WTC11 (cell line): ENCODE measurements at regions not wholly inside any gene's neighbourhood (a gene's known extent, or its start where the extent isn't known, plus 50 kb on each side); places are given as distances from the start of the nearest gene placed in this dataset.

ENCODE experiments used
- ATAC-seq: fragments of 200-7000 bp; cut with Tn5 transposase; 2 replicates; pipeline ENCODE4 v1.10.0; 2021; ENCODE audit warnings: mild to moderate bottlenecking, moderate library complexity
- CTCF ChIA-PET: fragments of 300-600 bp; sonication (Branson Sonifier 250); formaldehyde crosslinking; loops from one replicate; lab custom pipeline; 2021; ENCODE audit warnings: antibody characterized with exemption; lab: Charles Lee
- POLR2A ChIA-PET: fragments of 350-600 bp; sonication (Branson Sonifier 250); formaldehyde crosslinking; loops from one replicate; lab custom pipeline; 2021; ENCODE audit warnings: antibody characterized with exemption; lab: Charles Lee
- DNase-seq: peaks from one replicate; pipeline ENCODE4 v3.0.0; 2021; ENCODE audit warnings: low spot score
- H3K27ac Mint-ChIP-seq: 2 replicates; pipeline ENCODE4 v1.8.0; 2021; ENCODE audit warnings: mixed read lengths
- H3K27me3 Mint-ChIP-seq: 2 replicates; pipeline ENCODE4 v1.8.0; 2021; ENCODE audit warnings: low read depth, mild to moderate bottlenecking, moderate library complexity, mixed read lengths
- H3K36me3 Mint-ChIP-seq: 2 replicates; pipeline ENCODE4 v1.8.0; 2021; ENCODE audit warnings: mixed read lengths
- H3K4me1 Mint-ChIP-seq: 2 replicates; pipeline ENCODE4 v1.8.0; 2022; ENCODE audit warnings: mixed read lengths
- H3K4me3 Mint-ChIP-seq: 2 replicates; pipeline ENCODE4 v1.8.0; 2021; ENCODE audit warnings: mild to moderate bottlenecking, moderate library complexity, mixed read lengths
- H3K9me3 Mint-ChIP-seq: 2 replicates; pipeline ENCODE4 v1.8.0; 2021; ENCODE audit warnings: mixed read lengths
- AR ChIP-seq: fragments of 250-450 bp; sonication (Bioruptor Pico); IDR thresholded peaks from 2 replicates; pipeline ENCODE4 v1.9.0; 2021; ENCODE audit warnings: mild to moderate bottlenecking
- ATF2 ChIP-seq: sonication (generic); formaldehyde crosslinking; IDR thresholded peaks from 2 replicates; pipeline ENCODE4 v1.8.1; 2022; ENCODE audit warnings: low read depth, missing genetic modification reagents, borderline replicate concordance
- ATF3 ChIP-seq: sonication (generic); formaldehyde crosslinking; conservative IDR thresholded peaks from 2 replicates; pipeline ENCODE4 v1.8.1; 2022; ENCODE audit warnings: mild to moderate bottlenecking, missing genetic modification reagents
- E2F4 ChIP-seq: sonication (generic); formaldehyde crosslinking; IDR thresholded peaks from 2 replicates; pipeline ENCODE4 v1.8.1; 2022; ENCODE audit warnings: low read depth, mild to moderate bottlenecking, moderate library complexity, missing genetic modification reagents, borderline replicate concordance
- FOXP4 ChIP-seq: sonication (generic); formaldehyde crosslinking; IDR thresholded peaks from 2 replicates; pipeline ENCODE4 v1.8.0; 2022; ENCODE audit warnings: mild to moderate bottlenecking, missing genetic modification reagents
- GRHL2 ChIP-seq: fragments of 250-450 bp; sonication (Bioruptor Pico); IDR thresholded peaks from 2 replicates; pipeline ENCODE4 v1.8.0; 2022; ENCODE audit warnings: mild to moderate bottlenecking, moderate library complexity; ENCODE audit not compliant: insufficient replicate concordance, severe bottlenecking
- GTF2I ChIP-seq: fragments of 250-450 bp; sonication (Bioruptor Pico); conservative IDR thresholded peaks from 2 replicates; pipeline ENCODE4 v1.4.0; 2021; ENCODE audit warnings: mild to moderate bottlenecking
- HMGA2 ChIP-seq: fragments of 250-450 bp; sonication (Bioruptor Pico); IDR thresholded peaks from 2 replicates; pipeline ENCODE4 v1.4.0; 2021; ENCODE audit warnings: mild to moderate bottlenecking, moderate library complexity
- HMGXB4 ChIP-seq: sonication (generic); formaldehyde crosslinking; IDR thresholded peaks from 2 replicates; pipeline ENCODE4 v1.8.1; 2023; ENCODE audit warnings: mild to moderate bottlenecking, moderate library complexity, missing genetic modification reagents
- IRF1 ChIP-seq: sonication (generic); formaldehyde crosslinking; IDR thresholded peaks from 2 replicates; pipeline ENCODE4 v1.8.0; 2023; ENCODE audit warnings: missing genetic modification reagents
- JAZF1 ChIP-seq: fragments of 250-450 bp; sonication (Bioruptor Pico); IDR thresholded peaks from 2 replicates; pipeline ENCODE4 v1.9.0; 2021; ENCODE audit warnings: moderate library complexity, mild to moderate bottlenecking, inconsistent platforms
- NFATC4 ChIP-seq: fragments of 250-450 bp; sonication (Bioruptor Pico); IDR thresholded peaks from 2 replicates; pipeline ENCODE4 v1.9.0; 2021; ENCODE audit warnings: mild to moderate bottlenecking
- SMAD4 ChIP-seq: sonication (generic); formaldehyde crosslinking; IDR thresholded peaks from 2 replicates; pipeline ENCODE4 v1.8.0; 2022; ENCODE audit warnings: mild to moderate bottlenecking, missing genetic modification reagents
- SP1 ChIP-seq: sonication (generic); formaldehyde crosslinking; conservative IDR thresholded peaks from 2 replicates; pipeline ENCODE4 v1.8.1; 2022; ENCODE audit warnings: missing genetic modification reagents
- TCF7 ChIP-seq: sonication (generic); formaldehyde crosslinking; IDR thresholded peaks from 2 replicates; pipeline ENCODE4 v1.8.0; 2022; ENCODE audit warnings: mild to moderate bottlenecking, low read depth, missing genetic modification reagents, moderate library complexity
- TP53 ChIP-seq: sonication (generic); formaldehyde crosslinking; IDR thresholded peaks from 2 replicates; pipeline ENCODE4 v1.8.1; 2023; ENCODE audit warnings: mild to moderate bottlenecking, missing genetic modification reagents
- ZNF219 ChIP-seq: sonication (generic); formaldehyde crosslinking; IDR thresholded peaks from 2 replicates; pipeline ENCODE4 v1.8.0; 2023; ENCODE audit warnings: missing genetic modification reagents, mild to moderate bottlenecking, borderline replicate concordance
- ZNF425 ChIP-seq: fragments of 250-450 bp; sonication (Bioruptor Pico); conservative IDR thresholded peaks from 2 replicates; pipeline ENCODE4 v1.9.0; 2021; ENCODE audit warnings: mild to moderate bottlenecking
- ZNF512 ChIP-seq: sonication (generic); formaldehyde crosslinking; IDR thresholded peaks from 2 replicates; pipeline ENCODE4 v1.8.1; 2022; ENCODE audit warnings: missing genetic modification reagents, borderline replicate concordance

- Mint-ChIP-seq H3K27me3 (no peaks in the 10 kb centered on the region; the same call in 1 of the 2 replicates), H3K36me3 (peaks cover 4% of the 10 kb centered on the region; the same call in 1 of the 2 replicates), H3K9me3 (peaks cover 10% of the 10 kb centered on the region), H3K27ac (no peak overlapping the region), H3K4me1 (peaks cover 7% of the 10 kb centered on the region), H3K4me3 (no peak overlapping the region)
- TF ChIP-seq ATF3 (CRISPR knock-in tag) (no peak), ZNF512 (CRISPR knock-in tag) (no peak), SMAD4 (CRISPR knock-in tag) (no peak), NFATC4 (CRISPR knock-in tag) (no peak), FOXP4 (CRISPR knock-in tag) (no peak), ZNF425 (CRISPR knock-in tag) (no peak), HMGXB4 (CRISPR knock-in tag) (no peak), AR (CRISPR knock-in tag) (no peak), SP1 (CRISPR knock-in tag) (no peak), GTF2I (CRISPR knock-in tag) (no peak), TCF7 (CRISPR knock-in tag) (no peak), GRHL2 (no peak), ZNF219 (CRISPR knock-in tag) (no peak), ATF2 (CRISPR knock-in tag) (no peak), IRF1 (CRISPR knock-in tag) (no peak), E2F4 (CRISPR knock-in tag) (no peak), HMGA2 (CRISPR knock-in tag) (no peak), TP53 (CRISPR knock-in tag) (no peak), JAZF1 (CRISPR knock-in tag) (no peak)
- POLR2A ChIA-PET, result no interaction called here
- no peak for ATAC-seq
- CTCF ChIA-PET, result no interaction called here
- DNase-seq, result no peak
These were observed 497.6 kb upstream of the ADAMTS16 start for GRCh38 chr5:4642525-4642924.
